COLO668 (cell line): ENCODE measurements at regions not wholly inside any gene's neighbourhood (a gene's known extent, or its start where the extent isn't known, plus 50 kb on each side); places are given as distances from the start of the nearest gene placed in this dataset.
"Not testable (repeated sequence)": the region's sequence is repeated elsewhere in the genome, so short reads cannot be mapped to it uniquely, and the experiment has no call there.

ENCODE experiments used
- DNase-seq: peaks from one replicate; lab custom pipeline; 2025; ENCODE audit not compliant: unreplicated experiment; lab: John Stamatoyannopoulos, UW

- DNase-seq = no peak
Measured at GRCh38 chr3:145628211-145628610, 532.8 kb downstream of the PLOD2 start.

- no peak for DNase-seq
Measured at GRCh38 chr3:145637105-145637504, 523.9 kb downstream of the PLOD2 start.

DNA sequence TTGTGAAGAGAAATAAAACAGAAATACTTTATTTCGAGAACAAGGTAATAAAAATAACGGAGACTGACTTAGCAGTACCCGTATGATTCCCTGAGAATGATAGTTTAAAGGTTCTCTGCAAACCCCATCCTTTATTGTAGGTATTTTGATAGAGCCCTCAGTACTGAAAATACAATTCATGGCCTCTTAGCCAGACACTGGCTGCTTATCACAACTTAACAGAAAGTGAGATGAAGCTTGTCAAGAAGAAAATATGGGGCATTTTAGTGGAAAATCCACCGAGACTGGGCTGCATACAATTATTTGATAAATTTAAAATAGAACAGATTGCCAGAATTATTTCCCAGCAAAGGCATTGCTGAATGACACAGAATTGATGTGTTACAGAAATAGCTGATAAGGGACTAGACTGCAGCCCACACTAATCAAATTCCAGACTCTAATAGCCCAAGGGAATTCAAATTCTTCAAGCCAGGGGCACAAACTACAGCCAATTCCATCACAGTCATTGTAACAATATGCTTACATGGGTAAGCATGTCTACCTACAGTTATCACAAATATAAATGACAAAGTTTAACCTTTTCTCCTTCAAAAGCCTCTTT, 521.9 kb downstream of the PLOD2 start:
- no peak for DNase-seq

GRCh38 chr3:145639875-145640274, 521.1 kb downstream of the PLOD2 start:
- no peak for DNase-seq

DNA sequence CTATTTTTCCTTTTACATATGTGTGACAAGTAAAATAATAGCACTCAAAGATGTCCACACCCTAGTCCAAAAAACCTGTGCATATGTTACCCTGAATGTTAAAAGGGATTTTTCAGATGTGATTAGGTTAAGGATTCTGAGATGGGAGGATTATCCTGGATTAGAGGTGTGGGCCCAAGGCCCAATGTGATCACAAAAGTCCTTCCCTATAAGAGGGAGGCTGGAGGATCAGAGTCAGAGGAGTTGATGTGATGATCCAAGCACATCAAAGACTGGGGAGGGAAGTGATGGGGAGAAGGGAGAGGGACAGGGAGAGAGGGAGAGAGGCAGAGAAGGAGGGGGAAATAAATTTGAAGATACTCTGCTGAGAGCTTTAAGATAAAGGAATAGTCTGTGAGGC, 512.6 kb downstream of the PLOD2 start:
- no peak for DNase-seq

DNA sequence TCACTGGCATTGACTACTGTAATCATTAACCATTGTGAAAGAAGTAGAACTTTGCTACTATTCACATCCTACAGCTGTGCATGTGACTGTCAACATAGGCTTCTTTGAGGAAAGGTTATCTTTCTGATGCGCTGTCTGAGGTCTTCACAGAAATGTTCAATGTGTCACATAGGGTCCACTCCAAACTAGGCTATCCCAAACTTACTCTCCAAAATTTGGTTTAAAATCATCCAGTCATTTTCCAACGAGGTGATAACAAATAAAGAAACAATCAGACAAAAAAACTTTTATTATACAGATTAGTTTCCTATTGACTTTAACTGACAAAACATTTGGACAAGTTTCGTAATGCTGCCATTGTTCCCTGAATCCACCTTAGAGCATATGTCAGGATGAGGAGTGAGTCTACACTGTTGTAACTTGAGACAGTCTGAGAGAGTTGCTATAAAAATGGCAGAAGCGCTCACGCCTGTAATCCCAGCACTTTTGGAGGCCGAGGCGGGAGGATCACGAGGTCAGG, 511.6 kb downstream of the PLOD2 start:
- DNase-seq = no peak

DNA sequence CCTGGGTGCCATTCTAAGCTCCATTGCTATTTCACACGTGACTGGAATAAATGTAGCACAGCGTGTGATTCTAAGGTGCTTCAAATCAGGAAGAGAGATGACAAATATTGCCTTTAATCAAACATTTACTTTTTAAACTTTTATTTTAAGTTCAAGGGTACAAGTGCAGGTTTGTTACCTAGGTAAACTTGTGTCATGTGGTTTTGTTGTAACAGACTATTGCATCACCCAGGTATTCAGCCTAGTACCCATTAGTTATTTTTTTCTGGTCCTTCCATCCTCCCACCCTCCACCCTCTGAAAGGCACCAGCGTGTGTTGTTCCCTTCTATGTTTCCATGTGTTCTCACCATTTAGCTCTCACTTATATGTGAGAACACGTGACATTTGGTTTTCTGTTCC, 510.8 kb downstream of the PLOD2 start:
- no peak for DNase-seq

DNA sequence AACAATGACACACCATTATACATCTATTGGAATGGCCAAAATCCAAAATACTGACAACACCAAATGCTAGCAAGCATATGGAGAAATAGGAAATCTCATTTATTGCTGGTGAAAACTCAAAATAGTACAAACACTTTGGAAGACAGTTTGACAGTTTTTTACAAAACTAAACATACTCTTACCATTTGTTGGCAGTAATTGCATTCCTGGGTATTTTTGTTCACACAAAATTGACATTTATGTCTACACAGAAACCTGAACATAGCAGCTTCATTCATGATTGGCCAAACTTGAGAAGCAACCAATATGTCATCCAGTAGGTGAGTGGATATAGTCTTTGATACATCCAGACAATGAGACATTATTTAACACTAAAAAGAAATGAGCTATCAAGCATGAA, 489.9 kb downstream of the PLOD2 start:
- DNase-seq = no peak

GRCh38 chr3:145673838-145674237, 487.1 kb downstream of the PLOD2 start:
- no peak for DNase-seq

DNA sequence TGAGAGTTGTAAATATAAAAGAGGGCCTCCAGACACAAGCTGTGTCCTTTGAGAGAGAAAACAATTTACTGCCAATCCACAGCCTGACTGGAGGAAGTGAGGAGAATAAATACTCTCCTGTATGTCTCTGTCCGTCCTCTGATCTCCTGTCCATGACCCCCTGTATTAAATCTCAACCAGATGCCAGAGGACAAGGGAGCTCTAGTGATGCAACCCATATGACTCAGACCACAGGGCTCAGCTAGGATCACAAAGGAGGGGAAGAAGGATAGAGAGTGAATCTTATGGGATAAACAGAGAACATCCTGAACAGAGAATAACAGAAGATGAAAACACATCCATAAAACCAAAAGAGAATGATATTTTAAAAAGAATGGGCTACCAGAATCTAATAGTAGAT, 482.6 kb downstream of the PLOD2 start:
- no peak for DNase-seq

GRCh38 chr3:145681181-145681580, 479.8 kb downstream of the PLOD2 start:
- DNase-seq = no peak

GRCh38 chr3:145687978-145688377, 473.0 kb downstream of the PLOD2 start:
- not testable (repeated sequence) for DNase-seq

- no peak for DNase-seq
Measured at GRCh38 chr3:145692751-145693150, 468.2 kb downstream of the PLOD2 start.

DNA sequence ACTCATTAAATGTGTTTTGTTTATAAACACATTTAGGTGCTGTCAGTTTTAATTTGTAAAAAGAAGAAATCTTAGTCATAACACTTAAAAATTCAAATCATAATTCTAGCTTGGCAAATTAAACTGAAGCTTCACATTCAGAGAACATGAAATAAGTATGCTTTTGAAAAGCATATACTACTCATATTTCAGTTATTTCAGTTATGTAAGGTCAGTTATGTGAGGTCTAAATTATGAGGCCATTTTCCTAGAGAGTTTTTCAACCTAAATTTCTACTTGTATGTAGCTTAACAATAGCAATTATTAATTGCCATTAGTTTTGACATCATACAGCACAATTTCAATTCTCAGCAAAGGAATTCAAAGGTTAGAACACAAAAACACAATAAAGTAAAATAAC, 465.0 kb downstream of the PLOD2 start:
- DNase-seq = no peak

DNA sequence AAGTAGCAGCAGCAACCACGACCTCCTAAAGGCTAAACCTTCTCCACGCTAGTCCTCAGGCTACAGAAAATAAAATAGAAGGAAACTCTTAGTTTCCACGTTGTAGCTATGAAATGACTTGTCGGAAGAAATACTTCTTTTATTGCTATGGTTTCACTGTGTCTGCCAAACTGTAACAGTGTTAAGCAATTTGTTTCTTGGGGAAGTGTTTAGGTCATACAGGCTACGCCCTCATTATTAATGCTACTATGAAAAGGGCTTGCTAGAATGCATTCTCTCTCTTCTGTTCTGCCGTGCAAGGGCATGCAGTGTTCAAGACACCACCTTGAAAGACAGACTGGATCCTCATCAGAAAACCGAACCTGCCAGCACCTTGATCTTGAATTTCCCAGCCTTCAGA, 462.7 kb downstream of the PLOD2 start:
- DNase-seq = no peak

DNA sequence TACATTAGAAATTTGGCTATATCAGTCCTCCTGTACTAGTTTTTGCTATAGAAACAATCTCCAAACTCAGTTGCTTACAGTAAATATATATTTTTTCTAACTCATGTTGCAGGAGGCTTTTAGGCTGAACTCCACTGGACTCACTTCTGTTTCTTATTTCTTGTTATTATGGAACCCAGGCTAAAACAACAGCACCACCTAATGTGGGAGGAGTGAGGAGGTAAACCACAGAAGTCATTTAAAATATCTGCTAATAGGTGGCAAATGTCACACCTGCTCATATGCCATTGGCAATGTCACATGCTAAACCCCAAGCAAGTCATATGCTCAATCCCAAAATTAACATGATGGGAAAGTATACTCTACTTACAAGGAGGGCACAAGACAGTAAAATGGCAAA, 462.2 kb downstream of the PLOD2 start:
- DNase-seq = no peak

GRCh38 chr3:145704020-145704419, 457.0 kb downstream of the PLOD2 start:
- DNase-seq = no peak

DNA sequence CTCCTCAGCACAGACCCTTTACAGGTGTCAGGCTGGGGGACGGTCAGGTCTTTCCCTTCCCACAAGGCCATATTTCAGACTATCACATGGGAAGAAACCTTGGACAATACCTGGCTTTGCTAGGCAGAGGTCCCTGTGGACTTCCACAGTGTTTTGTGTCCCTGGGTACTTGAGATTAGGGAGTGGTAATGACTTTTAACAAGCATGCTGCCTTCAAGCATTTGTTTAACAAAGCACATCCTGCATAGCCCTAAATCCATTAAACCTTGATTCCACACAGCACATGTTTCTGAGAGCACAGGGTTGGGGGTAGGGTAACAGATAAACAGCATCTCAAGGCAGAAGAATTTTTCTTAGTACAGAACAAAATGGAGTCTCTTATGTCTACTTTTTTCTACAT, 451.2 kb downstream of the PLOD2 start:
- not testable (repeated sequence) for DNase-seq

DNA sequence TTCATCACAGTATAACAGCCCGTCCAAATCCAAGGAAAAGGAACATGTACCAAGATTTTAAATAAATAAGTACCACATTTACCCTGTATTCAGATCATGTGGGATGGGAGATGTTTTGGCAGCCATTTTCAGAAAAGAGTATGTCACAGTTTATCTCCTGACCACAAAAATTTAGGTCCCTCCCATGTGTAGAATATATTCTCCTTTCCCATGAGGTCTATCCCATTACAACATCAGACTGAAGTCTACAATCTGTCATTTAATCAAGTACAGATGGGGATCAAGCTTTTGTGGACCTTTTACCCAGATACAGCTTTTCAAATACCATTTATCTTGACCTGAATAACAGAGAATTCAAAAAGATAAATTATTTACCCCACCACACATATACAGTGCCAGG, 444.5 kb downstream of the PLOD2 start:
- no peak for DNase-seq

- no peak for DNase-seq
Measured at GRCh38 chr3:145719114-145719513, 441.9 kb downstream of the PLOD2 start.

DNA sequence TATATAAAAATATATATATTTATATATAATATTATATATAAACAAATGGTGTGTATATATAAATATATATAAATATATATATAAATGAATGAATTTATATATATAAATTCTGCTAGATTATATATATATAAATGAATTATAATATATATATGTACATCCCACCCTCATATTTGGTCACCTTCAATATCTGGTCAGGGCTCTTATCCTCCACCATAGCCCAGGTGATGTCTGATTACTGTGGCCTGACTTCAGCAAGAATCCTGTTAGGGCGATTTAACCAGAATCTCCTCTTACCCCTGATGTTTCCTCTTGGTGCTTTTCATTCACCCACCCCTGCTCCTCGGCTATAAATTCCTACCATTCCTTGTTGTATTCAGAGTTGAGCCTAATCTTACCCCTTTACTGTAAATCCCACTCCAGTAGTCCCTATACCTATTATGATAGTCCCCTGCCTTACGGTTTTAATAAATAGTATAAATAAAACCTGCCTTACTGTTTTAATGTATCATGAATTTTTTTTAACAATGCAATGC, 439.6 kb downstream of the PLOD2 start:
- DNase-seq = no peak

GRCh38 chr3:145721815-145722214, 439.2 kb downstream of the PLOD2 start:
- DNase-seq = no peak

- no peak for DNase-seq
Measured at GRCh38 chr3:145727476-145727875, 433.5 kb downstream of the PLOD2 start.
